NCI-H2227 (cell line): ENCODE measurements at regions not wholly inside any gene's neighbourhood (a gene's known extent, or its start where the extent isn't known, plus 50 kb on each side); places are given as distances from the start of the nearest gene placed in this dataset.

Experiments used
- DNase-seq: peaks from one replicate; lab custom pipeline; 2025; ENCODE audit not compliant: unreplicated experiment; lab: John Stamatoyannopoulos, UW

DNA sequence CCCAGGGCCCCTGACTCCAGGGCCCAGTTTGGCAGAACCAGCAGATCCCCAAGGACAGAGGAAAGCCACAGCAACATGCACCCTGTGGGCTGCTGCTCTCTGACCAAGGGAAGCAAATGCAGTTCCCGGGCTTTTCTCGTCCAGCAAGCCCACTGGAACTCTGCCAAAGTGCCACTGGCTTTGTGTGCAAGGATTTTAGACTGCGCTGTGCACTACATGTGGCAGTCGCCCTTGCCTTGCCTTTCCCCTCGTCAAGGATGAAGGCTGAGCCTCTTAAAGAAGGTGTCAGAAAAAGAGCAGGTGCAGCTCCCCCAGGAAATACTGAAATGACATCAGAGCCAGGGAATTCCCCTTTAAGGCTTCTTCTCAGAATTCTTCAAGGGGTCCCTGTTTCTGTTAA, 199.2 kb downstream of the TFCP2L1 start:
- peak; percentile 23 for DNase-seq

DNA sequence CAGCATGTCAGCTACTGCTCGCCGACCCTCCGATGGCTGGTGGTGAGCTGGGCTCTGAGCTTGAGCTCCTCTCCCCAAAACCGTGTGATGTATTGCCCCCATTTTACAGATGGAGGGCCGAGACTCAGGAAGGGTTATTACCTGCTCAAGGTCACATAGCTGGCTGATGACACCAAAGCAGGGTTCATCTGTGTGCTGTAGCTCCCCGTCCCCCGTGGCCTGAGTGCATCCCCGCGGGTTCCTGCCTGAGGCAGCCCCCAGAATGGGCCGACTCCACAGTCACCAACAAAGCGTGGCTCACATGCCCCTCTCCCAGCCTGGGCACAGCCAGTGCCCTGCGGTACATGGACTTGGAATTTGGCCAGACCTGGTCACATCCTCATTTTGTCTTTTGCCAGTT, 198.6 kb downstream of the TFCP2L1 start:
- no peak for DNase-seq

DNA sequence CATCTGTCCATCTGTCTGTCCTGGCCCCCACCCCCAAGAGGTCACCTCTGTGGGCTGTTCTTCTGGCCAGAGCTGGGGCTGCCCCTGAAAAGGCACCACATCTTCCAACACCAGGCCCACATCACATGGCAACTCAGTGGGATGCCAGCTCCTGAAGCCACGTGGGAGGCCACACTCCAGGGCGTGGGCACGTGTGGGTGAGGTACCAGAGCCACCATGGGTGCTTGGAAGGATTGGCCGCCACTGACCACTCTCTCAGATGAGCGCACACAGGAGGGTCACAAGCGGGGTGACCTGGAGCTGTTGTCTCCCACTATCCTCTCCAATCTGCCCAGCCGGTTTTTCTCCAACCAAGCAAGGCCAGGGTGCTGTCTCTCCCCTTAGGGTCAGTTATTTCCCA, 197.9 kb downstream of the TFCP2L1 start:
- DNase-seq = no peak

DNA sequence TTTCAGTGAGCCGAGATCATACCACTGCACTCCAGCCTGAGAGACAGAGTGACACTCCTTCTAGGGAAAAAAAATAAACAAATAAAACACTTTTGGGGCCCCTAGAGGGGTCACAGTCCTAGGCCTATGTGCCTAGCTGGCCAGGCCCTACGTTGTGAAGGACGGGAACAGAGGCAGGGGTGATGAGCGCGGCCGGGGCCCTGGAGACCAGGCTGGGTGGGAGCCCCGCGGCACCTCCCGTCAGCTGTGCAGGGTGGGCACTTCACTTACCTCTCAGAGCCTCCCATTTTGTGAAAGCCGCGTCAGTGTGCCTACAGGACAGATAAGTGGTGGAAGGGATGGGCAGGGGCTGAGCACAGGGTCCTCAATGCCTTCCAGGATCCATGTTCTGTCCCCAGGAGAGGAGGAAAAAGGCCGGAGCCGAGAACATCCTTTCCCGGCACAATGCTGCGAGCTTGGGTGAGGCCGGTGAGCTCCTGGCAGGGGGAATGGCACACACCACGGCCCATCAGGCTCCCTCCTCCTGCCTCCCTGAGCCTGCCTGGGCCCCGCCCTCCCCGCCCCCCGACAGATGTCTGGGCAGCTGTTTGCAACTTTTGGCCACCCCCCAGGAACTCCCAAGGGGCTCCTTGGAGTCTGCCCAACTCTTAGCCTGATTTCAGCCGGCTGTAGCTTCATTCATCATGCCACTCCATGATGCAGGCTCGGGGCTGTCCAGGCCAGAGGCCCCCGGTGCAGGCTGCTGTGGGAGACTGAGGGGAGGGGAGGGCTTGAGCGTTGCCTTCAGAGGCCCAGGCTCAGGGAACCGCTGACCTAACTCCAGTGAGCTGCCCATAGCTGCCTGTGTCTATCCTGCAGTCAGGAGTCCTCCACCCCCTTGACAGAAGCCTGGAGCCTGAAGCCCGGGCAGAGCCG, 196.5 kb downstream of the TFCP2L1 start:
- DNase-seq = no peak

DNA sequence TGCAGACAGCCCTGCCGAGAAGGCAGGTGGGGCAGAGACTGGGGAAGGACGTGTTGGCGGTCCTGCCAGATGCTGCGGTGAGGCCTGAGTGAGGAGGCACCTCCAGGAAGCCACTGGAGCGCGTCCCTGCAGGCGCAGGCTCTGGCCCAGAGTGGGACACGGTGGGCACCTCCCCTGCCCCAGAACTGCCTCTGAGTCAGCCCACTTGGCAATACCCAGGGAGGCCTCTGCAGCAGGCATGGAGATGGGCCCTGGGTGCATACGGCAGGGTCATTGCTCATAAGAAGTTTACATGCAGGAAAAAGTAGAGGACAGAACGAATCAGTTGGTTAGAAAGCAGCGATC, 195.9 kb downstream of the TFCP2L1 start:
- no peak for DNase-seq

DNA sequence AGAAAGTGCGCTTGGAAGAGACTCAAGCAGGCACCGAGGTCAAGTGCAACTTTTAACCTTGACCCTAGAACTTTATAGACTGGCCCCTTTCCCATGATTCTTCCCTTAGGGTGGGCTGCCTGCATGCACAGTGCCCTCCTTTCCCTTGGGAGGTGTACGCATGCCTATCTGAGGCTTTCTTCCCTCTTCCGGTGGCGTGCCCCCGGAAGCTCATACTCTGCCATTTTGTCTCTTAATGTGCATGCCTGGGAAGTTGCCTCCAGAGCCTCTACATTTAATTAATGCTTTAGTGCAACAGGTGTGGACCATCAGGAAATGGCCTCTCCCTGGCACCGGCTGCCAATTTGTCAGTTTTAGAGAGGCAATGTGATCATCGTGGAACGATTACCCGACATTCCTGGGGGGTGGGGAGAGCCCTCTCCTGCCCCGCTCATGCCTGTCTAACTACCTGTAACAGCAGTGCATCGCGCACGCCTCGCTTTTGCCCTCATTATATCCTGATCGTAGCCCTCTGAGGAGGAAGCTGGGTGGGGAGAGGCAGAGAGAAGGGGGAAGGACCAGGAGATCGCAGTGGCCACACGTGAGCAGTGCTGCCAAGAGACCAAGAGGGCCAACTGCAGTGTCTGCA, 194.8 kb downstream of the TFCP2L1 start:
- DNase-seq = peak; percentile 14

DNA sequence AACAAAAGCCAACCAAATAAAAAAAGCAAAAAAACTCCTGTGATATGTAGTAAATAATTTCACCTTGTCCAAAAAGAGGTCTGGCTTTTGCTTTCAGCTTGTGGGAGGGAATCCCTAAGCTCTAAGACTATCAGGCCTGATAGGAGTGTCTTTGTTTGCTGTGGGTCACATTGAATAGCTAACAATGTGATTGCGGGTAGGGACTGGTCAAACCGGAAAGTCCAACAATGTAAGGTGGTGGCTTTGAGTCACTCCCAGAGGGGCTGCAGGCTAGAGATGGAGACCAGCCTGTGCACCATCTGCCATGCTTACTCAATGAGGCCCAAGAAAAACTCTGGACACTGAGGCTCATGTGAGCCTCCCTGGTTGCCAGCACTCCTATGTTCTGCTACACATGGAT, 192.9 kb downstream of the TFCP2L1 start:
- no peak for DNase-seq

DNA sequence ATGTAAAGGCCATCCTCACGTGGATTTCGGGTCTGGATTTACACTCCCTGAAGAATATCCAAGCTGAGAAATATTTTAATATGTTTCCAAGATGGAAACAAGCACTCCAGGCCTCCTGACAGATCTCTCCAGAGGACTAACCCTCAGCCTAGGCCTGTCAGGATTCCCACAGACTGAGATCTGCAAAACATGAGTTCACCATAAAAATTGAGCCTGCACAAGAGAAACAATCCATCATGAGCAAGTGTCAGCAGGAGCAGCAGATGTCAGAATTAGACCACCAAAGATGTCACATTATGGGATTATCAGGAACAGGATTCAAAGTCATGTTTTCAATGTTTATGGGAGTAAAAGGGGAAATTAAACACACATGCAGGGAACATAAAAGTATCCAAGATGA, 191.3 kb downstream of the TFCP2L1 start:
- no peak for DNase-seq

DNA sequence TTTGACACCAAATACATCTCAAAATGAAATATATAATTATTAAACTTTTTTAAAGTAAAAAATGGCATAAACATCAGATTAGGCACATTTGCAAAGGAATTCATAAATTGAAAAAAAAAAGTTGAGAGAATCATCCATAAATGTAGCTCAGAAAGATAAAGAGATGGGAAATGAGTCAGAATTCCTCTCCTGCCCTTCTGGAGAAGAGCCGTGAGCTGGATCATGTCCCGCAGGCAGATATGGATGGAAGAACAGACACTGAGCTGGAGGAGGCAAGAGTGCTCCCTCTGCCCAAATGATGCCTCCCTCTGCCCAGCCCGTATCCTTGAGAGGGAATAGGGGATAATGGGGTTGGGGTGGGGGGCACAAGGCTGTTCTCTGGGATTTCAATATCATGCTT, 190.9 kb downstream of the TFCP2L1 start:
- DNase-seq = no peak

DNA sequence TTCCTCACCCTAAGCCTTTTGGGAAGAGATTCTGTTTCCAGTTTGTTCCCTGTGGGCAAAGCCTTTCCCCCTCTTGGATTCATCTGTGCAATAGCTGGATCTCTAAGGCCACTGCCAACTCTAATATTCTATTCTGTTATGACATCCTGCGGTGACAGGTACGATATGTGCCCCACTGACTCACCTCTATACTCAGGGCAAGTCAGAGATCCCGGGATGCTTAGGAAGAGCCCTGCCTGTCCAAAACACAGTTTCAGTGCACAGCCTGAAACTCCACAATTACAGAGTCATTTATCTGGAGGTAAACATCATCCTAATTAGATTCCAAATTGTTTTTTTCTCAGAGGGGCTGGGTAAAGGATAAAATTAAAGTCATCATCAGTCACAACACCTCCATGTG, 190.2 kb downstream of the TFCP2L1 start:
- no peak for DNase-seq

DNA sequence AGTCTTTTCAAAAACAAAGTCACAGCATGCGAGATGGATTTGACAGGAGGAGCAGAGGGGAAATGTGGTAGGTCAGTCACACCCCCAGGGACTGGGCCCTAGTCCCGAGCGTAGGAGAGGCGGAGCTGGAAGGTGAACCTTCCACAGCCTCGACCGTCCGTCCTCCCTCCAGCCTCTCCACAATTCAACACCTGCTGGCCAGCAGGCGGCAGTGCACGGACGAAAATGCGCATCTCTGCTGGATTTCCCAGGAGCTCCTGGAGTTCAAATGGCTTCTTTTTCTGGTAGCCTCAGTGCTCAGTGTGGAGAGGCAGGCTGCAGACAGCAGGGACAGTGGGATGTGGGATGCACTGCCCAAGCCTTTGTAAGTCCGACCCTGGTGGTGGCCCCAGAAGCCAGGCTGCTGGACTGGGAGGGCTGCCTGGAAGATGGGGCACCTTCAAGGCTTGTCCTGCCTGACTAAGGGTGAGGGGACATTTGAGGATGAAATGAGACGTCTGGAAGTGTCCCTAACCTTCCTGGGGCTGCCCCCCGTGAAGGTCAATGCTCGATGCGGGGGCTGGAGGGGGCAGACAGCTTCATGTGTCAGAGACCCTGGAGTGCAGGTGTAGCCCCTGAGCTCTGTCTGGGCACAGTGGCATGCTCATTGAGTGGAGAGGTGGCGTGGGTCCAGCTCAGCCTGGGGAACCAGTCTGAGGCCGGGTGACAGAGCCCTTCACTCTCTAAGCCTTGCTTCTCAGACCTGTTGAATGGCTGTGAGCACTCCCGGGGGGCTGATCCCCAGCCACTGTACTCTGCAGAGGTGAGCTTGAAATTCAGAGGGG, 189.5 kb downstream of the TFCP2L1 start:
- peak; percentile 82 for DNase-seq

DNA sequence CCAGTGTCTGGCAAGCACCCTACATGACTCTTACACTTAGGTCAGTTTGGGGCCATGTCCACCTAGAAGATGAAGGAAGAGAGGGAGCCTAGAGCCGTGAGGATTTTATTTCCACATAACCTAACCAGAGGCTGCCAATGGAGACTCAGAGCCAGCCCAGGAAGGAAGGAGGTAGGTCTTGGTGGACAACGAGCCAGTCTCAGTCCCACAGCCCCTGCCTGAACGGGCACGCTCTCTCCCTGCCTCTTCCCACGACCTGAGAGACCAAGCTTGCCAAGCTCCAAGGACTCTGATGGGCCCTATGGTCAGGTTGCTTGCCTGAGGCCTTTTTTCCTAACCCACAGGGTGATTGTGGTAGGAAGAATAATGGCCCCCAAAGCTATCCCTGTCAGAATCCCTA, 188.4 kb downstream of the TFCP2L1 start:
- DNase-seq = no peak

DNA sequence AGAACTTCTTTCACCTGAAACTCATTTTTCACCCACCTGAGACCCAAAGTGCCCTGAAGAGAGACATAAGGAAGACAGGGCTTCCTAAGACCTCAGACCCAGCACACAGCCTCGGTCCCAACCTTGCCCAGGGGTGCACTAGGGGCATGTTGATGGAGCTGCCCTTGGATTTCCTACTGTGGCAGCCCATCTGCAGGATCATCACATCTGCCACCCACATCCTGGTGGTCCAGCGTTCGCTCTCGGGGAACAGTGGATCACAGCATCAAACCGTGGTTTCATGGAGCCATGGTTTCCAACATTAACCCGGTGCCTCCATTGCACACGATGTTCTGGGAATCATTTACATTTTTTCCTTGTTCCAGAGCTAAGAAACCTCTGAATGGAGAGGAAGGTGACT, 186.4 kb downstream of the TFCP2L1 start:
- DNase-seq = no peak

DNA sequence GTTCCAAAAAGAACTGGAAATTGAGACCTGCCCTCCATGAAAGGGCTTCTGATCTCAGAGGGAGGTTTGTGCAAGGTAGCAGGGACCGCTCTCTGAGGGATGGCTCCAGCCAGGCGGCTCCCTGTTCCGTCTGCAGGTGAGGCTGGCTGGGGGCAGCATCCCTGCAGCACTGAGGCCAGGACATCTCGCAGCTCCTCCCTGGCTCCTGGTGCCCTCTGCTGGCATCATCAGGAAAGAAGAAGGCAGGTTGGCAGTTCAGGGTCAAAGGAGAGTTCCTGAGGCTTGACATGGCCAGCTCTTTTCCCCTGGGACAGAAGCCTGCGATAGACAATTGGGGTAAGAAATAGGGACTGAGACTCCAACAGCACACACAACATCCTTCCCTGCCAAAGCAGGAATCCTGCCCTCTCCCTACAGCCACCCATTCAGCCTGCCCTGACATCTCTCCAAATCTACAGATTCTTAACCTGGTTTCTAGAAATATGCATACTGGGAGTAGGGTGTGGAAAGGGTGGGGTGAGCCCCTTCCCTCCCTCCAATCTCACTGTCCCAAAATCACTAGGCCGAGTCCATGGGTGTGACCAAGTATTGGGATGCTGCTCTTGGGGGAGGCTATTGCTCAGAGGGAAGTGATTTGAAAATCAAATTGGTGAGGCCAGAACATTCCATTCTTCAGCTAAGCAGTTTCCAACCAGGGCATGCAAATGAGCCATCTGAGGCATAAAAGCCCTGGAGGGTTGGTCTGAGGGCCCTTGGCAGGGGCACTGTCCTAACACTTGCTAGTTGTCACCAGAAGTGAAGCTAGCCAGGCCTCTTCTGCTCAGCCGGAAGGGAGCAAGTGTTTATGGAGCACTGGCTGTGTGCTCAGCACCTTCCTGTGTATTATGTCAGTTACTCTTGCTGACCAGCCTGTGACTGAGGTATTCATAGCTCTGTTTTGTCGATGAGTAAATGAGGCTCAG, 185.4 kb downstream of the TFCP2L1 start:
- DNase-seq = no peak

DNA sequence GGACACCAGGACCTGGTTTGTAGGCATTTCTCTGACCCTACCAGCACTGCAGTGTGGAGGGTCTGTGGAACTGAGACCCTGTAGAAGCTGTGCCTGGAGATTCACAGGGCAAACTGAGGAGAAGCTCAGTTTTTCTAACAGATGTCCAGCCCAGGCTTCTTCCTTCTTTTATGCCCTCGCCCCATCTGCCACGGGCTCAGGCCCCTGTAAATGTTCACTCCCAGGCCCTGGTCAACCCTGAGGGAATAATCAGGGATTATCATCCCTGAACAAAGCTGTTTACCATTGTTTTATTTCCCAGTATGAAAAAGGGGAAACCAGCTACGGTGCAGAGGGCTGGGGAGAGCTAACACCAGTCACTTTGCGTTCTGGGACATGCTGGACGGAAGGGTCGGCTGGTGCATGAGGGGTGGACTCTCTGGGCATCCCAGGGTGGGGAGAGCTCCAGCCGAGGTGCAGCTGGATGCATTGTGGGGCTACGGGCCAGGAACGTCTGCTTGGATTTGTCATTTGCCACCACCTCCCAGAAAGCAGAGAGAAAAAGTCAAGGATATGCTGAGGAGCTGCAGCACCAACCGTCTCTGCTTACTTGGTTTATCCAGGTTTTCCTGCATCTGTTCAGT, 183.8 kb downstream of the TFCP2L1 start:
- no peak for DNase-seq

DNA sequence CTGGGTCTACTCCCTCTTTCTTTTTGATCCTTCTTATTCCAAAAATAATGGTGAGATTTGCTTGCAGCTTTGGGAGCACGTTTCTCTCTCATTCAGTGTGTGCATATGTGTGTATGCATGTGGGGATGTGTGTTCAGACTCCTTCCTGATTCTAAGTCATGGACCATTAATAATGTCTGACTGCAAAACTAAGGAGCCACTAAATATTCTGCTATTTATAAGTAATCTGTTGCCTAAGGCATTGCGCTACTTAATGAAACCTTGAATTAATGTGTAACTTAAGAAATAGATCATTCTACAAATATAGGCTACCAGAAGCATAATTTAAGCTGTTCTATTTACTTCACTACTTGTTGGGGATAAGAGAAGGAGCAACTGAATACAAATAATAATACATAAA, 182.1 kb downstream of the TFCP2L1 start:
- no peak for DNase-seq

DNA sequence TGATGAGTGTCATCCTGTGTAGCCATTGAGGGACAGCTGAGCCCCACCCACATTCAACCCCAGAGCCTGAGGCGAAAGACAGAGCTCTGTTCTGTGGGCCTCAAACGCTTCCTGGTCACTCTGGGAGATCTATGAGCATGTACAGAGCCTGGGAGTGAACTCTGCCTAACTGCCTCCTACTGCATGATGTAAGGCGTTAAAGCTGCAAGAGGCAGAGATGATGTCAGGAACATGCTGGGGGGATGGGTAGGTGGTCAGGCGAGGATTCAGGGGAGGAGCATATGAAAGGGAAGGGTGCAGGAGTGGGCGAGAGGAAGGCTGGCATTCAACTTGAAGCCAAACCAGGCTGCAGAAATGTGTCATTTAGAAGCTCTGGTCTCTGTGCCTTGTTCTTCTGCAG, 181.0 kb downstream of the TFCP2L1 start:
- DNase-seq = no peak

DNA sequence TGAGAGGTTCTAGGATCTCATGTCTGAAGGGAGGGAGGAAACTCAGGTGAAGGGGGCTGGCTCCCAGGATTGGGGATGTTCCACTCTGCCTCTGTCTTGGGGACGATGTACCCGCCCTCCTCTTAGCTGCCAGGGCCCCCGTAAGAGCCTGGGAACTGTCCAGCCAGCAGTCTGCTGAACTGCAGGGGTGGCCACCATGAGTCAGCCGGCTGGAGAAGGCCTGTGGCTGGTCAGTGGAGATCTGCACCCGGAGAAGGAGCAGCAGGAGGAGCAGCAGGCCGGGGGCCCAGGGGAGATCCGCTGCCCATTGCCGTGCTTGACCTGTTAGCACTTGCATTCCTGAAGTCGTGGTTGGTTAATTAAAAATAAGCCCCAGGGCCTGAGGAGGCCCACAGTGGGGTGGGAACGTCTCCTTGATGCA, 180.3 kb downstream of the TFCP2L1 start:
- DNase-seq = no peak

DNA sequence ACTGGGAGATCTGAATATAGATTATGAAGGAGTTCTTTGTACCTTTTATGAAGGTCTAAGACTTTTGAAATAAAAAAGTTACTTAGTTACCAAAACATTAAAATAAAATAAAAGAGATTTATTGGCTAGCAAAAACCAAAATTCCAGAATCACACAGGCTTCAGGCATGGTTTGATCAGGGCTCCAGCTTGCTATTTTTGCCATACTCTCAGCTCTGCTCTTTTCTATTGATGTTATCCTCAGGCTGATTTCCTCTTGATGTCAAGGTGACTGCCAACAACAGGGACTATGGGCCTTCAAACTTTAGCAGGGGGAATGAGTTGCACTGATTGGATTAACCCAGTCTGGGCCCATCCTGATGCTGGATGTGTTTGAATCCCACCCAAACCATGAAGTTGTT, 174.1 kb downstream of the TFCP2L1 start:
- DNase-seq = no peak

DNA sequence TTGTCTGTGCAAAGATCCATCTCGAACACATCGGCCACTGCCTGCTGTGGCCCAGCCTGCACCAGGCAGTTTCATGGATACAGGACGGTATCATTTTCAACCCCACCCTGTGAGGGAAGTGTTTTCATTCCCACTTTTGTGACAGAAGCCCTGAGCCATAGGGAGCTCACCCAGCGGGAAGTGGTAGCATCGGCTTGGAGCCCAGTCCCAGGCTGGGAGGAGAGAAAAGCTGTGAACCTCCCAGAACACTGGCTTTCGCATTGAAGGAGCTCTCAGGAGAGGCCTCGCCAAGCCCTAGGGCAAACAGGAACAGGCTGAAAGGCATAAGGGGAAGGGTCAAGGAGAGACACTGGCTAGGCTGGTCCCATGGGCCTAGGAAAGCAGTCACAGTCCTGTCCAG, 166.1 kb downstream of the TFCP2L1 start:
- no peak for DNase-seq
